GM21390 (cell line): ENCODE measurements at regions not wholly inside any gene's neighbourhood (a gene's known extent, or its start where the extent isn't known, plus 50 kb on each side); places are given as distances from the start of the nearest gene placed in this dataset.
"Not testable (repeated sequence)": the region's sequence is repeated elsewhere in the genome, so short reads cannot be mapped to it uniquely, and the experiment has no call there.

Experiments
- ATAC-seq: cut with Tn5 transposase; IDR thresholded peaks from one replicate; pipeline ENCODE4 v1.9.1; 2021; ENCODE audit not compliant: unreplicated experiment

- no peak for ATAC-seq
These were observed 1650.9 kb upstream of the TMEFF2 start for GRCh38 chr2:193845604-193846003.

- no peak for ATAC-seq
These were observed 1648.9 kb upstream of the TMEFF2 start for GRCh38 chr2:193843675-193844074.

- no peak for ATAC-seq
These were observed 1646.8 kb upstream of the TMEFF2 start for GRCh38 chr2:193841384-193842150.

DNA sequence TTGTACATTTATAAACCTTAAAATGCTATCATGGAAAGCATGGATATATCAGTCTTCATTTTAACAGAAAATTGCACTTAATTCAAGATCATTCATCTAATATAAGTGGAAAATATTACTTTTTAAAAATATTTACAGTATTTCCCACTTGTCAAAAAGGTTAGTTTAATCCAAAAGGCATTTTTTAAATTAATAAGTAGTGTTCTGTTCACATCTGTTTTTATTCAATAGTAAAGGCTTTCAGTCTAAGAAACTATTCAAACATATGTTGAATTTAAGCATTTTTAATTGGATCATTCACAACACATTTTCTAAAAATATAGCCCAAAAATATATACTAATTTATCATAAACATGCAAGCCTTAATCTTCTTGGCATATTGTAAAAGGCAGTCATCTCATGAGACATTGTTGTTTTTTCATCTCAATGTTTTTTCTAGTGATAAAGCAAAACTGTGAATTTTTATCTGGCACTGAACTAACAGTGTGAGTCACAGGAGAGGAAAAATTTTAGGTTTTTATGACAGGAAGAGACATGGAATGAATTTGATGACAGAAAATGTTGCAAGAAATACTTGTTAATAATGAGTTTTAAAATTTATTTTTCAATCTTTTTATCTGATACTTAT, 1642.5 kb upstream of the TMEFF2 start:
- ATAC-seq: no peak

GRCh38 chr2:193836424-193837006, 1641.8 kb upstream of the TMEFF2 start:
- not testable (repeated sequence) for ATAC-seq

DNA sequence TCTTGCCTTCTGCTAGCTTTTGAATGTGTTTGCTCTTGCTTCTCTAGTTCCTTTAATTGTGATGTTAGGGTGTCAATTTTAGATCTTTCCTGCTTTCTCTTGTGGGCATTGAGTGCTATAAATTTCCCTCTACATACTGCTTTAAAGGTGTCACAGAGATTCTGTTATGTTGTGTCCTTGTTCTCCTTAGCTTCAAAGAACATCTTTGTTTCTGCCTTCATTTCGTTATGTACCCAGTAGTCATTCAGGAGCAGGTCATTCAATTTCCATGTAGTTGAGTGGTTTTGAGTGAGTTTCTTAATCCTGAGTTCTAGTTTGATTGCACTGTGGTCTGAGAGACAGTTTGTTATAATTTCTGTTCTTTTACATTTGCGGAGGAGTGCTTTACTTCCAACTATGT, 1639.2 kb upstream of the TMEFF2 start:
- ATAC-seq: not testable (repeated sequence)

- ATAC-seq: no peak
These were observed 1629.7 kb upstream of the TMEFF2 start for GRCh38 chr2:193824474-193824873.

GRCh38 chr2:193818801-193819499, 1624.2 kb upstream of the TMEFF2 start:
- no peak for ATAC-seq

DNA sequence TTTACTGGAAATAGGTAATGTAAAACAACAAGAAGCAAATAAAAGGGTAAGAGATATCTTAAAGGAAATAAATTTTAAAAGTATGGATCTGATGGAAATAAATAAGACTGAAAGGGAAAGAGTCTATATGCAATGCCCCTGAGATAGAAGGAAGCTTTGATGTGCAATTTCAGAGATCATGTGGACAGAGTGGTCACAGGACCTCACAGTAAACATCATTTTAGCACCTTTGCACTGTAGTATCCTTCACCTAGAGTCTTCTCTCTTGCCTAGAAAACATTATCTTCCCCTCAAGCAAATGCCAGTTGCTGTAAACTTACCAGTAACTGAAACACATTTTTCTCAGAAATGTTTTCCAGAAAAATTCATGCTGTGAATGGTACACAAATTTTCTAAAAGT, 1621.3 kb upstream of the TMEFF2 start:
- no peak for ATAC-seq

- ATAC-seq: no peak
These were observed 1615.8 kb upstream of the TMEFF2 start for GRCh38 chr2:193810533-193810932.

DNA sequence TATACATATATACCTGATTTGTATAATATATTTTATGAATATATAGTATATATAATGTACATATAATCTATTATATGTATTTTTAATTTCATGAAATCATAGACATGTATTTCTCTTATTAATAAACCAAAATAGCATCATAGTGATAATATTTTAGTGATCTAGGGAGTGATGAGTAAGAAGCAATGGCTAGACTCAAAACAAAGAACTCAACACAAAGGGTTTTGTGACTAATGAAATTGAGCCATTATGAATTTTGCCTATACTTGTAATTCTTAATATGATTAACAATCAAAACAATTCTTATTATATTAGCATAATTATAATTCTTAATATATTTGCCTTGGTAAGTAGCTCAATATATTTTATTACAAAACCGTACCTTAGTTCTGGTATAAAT, 1614.1 kb upstream of the TMEFF2 start:
- no peak for ATAC-seq

DNA sequence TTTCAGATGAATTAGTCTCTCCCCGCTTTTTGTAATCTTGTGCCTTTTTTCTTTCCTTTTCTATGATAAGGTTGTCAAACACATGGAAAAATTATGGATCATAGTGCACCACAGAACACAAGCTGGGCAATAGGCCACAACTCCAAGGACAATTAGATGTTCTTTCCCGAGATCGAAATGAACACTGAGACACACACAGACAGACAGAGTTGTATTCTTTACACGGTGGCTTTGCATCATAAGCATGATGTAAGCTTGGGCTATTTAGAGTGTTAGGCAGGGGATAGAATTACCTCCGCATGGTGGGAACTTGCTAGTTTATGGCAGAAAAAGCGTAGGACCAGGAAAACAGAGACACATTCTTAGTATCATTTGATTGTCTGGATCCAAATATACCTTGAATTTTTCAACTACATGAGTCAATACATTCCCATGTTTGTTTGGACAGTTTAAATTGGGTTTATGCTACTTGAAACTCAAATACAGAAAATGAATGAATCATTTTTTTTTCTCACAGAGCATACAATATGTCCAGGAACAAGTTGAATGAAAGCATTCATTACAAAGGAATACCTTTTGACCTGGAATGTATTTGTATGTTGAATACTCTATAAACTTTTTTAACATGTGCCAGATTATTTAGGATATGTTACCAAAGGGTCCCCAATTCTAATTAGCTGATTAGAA, 1611.5 kb upstream of the TMEFF2 start:
- no peak for ATAC-seq

GRCh38 chr2:193796847-193797246, 1602.1 kb upstream of the TMEFF2 start:
- ATAC-seq: no peak

DNA sequence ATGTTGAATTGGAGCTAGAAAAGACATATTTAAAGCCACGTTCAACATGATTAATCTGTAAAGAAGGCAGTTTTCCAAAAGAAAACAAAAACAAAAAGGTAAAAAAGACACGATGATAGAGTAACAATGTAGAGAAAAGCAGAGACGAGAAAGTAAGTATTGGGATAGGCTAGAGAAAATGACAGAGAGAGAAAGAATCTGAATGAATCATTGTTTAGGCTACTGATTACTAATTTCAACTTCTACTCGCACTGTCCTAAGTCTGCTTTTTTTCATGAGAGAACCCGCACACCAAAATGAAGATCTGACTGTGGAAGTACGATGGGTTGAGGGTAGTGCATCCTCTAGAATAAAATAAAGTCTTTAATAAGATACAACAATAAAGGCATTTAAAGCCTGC, 1599.2 kb upstream of the TMEFF2 start:
- ATAC-seq: no peak

DNA sequence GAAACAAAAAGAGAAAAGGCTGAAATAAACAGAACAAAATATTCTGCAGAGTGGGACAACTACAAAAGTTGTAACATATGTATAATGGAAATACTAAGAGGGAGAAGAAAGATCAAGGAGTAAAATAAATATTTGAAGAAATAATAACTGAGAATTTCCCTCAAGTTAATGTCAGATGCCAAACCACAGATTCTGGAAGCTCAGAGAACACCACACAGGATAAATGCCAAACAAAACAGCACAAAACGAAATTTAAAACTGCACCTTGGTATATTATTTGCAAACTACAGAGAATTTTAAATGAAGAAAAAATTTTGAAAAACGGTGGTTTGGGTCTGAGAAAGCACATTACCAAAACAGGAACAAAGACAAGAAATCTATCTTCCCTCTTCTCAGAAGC, 1588.9 kb upstream of the TMEFF2 start:
- ATAC-seq: no peak

DNA sequence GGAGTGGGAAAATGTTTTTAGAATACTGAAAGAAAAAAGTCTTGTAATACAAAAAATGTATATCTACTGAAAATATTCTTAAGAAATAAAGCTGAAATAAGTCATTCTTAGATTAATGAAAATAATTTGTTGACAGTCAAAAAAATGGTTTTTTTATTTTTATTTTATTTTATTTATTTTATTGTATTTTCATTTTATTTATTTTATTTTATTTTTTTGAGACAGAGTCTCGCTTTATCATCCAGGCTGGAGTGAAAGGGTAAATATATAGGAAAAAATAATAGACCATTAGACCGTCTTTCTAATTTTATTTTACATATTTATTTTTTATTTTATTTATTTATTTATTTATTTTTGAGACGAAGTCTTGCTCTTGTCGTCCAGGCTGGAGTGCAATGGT, 1583.6 kb upstream of the TMEFF2 start:
- ATAC-seq: no peak

GRCh38 chr2:193776988-193777387, 1582.3 kb upstream of the TMEFF2 start:
- no peak for ATAC-seq

GRCh38 chr2:193774166-193774565, 1579.4 kb upstream of the TMEFF2 start:
- ATAC-seq: no peak

DNA sequence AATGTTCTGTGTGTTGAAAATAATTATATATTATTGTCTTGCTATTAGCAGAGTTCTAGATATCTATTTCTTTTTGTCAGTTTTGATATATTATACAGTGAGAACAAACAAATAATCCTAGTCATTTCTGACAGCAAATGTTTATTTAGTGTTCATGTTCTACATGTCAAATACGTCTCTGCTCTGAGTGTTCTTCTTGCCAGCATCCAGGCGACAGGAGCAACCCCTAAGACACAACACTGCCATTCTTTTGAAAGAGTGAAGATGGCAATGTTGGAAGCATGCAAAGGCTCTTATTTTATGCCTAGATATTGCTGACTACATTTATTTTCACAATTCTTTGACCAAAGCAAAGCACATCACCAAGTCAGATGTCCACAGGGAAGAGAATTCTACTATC, 1556.6 kb upstream of the TMEFF2 start:
- no peak for ATAC-seq

DNA sequence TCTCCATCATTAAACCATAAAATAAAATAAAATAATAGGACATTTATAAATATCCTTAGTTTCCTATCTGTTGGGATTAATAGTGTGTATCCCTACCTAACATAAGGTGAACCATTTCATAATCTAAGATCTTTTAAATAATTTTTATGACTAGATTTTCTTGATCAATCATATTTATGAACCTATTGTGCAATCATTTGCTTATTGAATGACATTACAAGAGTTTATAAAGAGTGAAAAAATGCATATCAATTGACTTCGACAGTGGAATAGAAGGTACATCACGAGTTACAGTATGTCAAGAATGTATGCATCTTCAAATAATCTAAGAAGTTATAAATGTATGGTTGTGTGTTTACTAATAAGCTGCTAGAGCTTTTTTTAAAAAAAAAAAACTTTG, 1554.8 kb upstream of the TMEFF2 start:
- no peak for ATAC-seq

- no peak for ATAC-seq
These were observed 1548.4 kb upstream of the TMEFF2 start for GRCh38 chr2:193743089-193743488.
